ENCODE measurements at regions not wholly inside any gene's neighbourhood (a gene's known extent, or its start where the extent isn't known, plus 50 kb on each side); places are given as distances from the start of the nearest gene placed in this dataset.

- Histone ChIP-seq H3K9me1 (replicated peaks; ENCODE audit: control insufficient read depth, extremely low read depth, insufficient read depth, low read length) (no peaks in the 10 kb centered on the region), H4K20me1 (replicated peaks; ENCODE audit: control insufficient read depth, extremely low read depth, insufficient read depth, low read length) (no peaks in the 10 kb centered on the region), H3K4me2 (ENCODE audit: insufficient read depth, low read length) (no peak overlapping the region), H3K79me2 (ENCODE audit: control insufficient read depth, insufficient read depth, low read length) (no peaks in the 10 kb centered on the region), H3K4me1 (ENCODE audit: control insufficient read depth, extremely low read depth, insufficient read depth, low read length) (no peaks in the 10 kb centered on the region), H3K27ac (ENCODE audit: insufficient read depth, low read depth, low read length) (no peak overlapping the region), H3K9me3 (replicated peaks; ENCODE audit: control insufficient read depth, insufficient read depth, low read length) (no peaks in the 10 kb centered on the region), H3K36me3 (ENCODE audit: control insufficient read depth in 2 of 2, extremely low read depth in 1 of 2, insufficient read depth in 2 of 2, low read length in 2 of 2) (no peaks in the 10 kb centered on the region), H3K4me3 (replicated peaks in 1 of 3; ENCODE audit: insufficient read depth in 1 of 3, low read depth in 1 of 3, low read length in 3 of 3) (no peak overlapping the region), H3K27me3 (ENCODE audit: control insufficient read depth in 2 of 2, insufficient read depth in 2 of 2, low read length in 2 of 2) (no peaks in the 10 kb centered on the region), H3K9ac (replicated peaks; ENCODE audit: extremely low read depth, insufficient read depth, low read length) (no peak overlapping the region), H2AFZ (ENCODE audit: low read depth, low read length) (no peak overlapping the region)
- intact Hi-C loops (cut with micrococcal nuclease) (no loop called here), dilution Hi-C loops (cut with MboI; ENCODE audit: extremely low pct_ligation_motif_present, low sequenced_read_pairs) (no loop called here)
- CTCF ChIA-PET: interaction anchor here (1.0 kb wide), 1 partner anchor 12 kb away, joined by 3 read pairs; no protein-coding TSS in a partner anchor
- BruUV-seq (replicated peaks): no TSS peak
- FAIRE-seq (no peak), DNase-seq (ENCODE audit: low read depth, low spot score) (no peak)
- TF ChIP-seq CTCF (IDR thresholded peaks at IDR 0.05; ENCODE audit: extremely low read depth in 1 of 2, insufficient read depth in 1 of 2, low read depth in 1 of 2, low read length in 2 of 2) (no peak), GATA2 (IDR thresholded peaks at IDR 0.05; ENCODE audit: insufficient read depth, insufficient read length, low read depth, low read length) (no peak), FOS (IDR thresholded peaks at IDR 0.05; ENCODE audit: borderline replicate concordance, insufficient read depth, low read length) (no peak), POLR2AphosphoS5 (IDR thresholded peaks at IDR 0.05; ENCODE audit: insufficient read depth, low read depth, low read length) (no peak), EZH2 (IDR thresholded peaks at IDR 0.05; ENCODE audit: borderline replicate concordance, low read depth, low read length, severe bottlenecking) (no peak), MYC (IDR thresholded peaks at IDR 0.05; ENCODE audit: low read depth, low read length) (no peak), MAX (IDR thresholded peaks at IDR 0.05; ENCODE audit: insufficient read depth, insufficient read length) (no peak), JUN (IDR thresholded peaks at IDR 0.05; ENCODE audit: borderline replicate concordance, insufficient read depth, insufficient read length, low read depth) (no peak), POLR2A (IDR thresholded peaks at IDR 0.05; ENCODE audit: low read depth, low read length) (no peak)
- POLR2A ChIA-PET: no interaction called here
Observed at GRCh38 chr5:92896722-92897121, 684.3 kb downstream of the NR2F1-AS1 start.

All from endothelial cell of umbilical vein (primary cell).